ENCODE measurements at regions not wholly inside any gene's neighbourhood (a gene's known extent, or its start where the extent isn't known, plus 50 kb on each side); places are given as distances from the start of the nearest gene placed in this dataset.
"Not testable (repeated sequence)": the region's sequence is repeated elsewhere in the genome, so short reads cannot be mapped to it uniquely, and the experiment has no call there.

GRCh38 chr3:177411201-177411600, 213.9 kb upstream of the TBL1XR1 start:
- TF ChIP-seq CTCF (IDR thresholded peaks at IDR 0.05; ENCODE audit: extremely low read depth, insufficient read depth, missing control alignments) = no peak
- in situ Hi-C loops (cut with MboI; ENCODE audit: low pct_unique_long_range_greater_than_20kb, low sequenced_read_pairs, unreplicated experiment) = no loop called here
- no peak for DNase-seq (ENCODE audit: low spot score)

- in situ Hi-C loops (cut with MboI; ENCODE audit: low pct_unique_long_range_greater_than_20kb, low sequenced_read_pairs, unreplicated experiment) = not testable (repeated sequence)
Measured at GRCh38 chr3:177412677-177413170, 215.4 kb upstream of the TBL1XR1 start.

GRCh38 chr3:177414093-177414492, 216.8 kb upstream of the TBL1XR1 start:
- in situ Hi-C loops (cut with MboI; ENCODE audit: low pct_unique_long_range_greater_than_20kb, low sequenced_read_pairs, unreplicated experiment) = no loop called here
- TF ChIP-seq CTCF (IDR thresholded peaks at IDR 0.05; ENCODE audit: extremely low read depth, insufficient read depth, missing control alignments) = no peak
- no peak for DNase-seq (ENCODE audit: low spot score)

More at GRCh38 chr3:177412677-177413170, 215.4 kb upstream of the TBL1XR1 start:
- not testable (repeated sequence) for DNase-seq (ENCODE audit: low spot score)

GRCh38 chr3:177418787-177419186, 221.5 kb upstream of the TBL1XR1 start:
- no peak for TF ChIP-seq CTCF (IDR thresholded peaks at IDR 0.05; ENCODE audit: extremely low read depth, insufficient read depth, missing control alignments)
- no peak for DNase-seq (ENCODE audit: low spot score)
- in situ Hi-C loops (cut with MboI; ENCODE audit: low pct_unique_long_range_greater_than_20kb, low sequenced_read_pairs, unreplicated experiment) = no loop called here

- in situ Hi-C loops (cut with MboI; ENCODE audit: low pct_unique_long_range_greater_than_20kb, low sequenced_read_pairs, unreplicated experiment) = no loop called here
- TF ChIP-seq CTCF (IDR thresholded peaks at IDR 0.05; ENCODE audit: extremely low read depth, insufficient read depth, missing control alignments) = no peak
- DNase-seq (ENCODE audit: low spot score) = peak; percentile 48
Measured at GRCh38 chr3:177419904-177420601, 222.8 kb upstream of the TBL1XR1 start.

- DNase-seq (ENCODE audit: low spot score) = no peak
- in situ Hi-C loops (cut with MboI; ENCODE audit: low pct_unique_long_range_greater_than_20kb, low sequenced_read_pairs, unreplicated experiment) = no loop called here
- no peak for TF ChIP-seq CTCF (IDR thresholded peaks at IDR 0.05; ENCODE audit: extremely low read depth, insufficient read depth, missing control alignments)
Measured at GRCh38 chr3:177420651-177421480, 223.6 kb upstream of the TBL1XR1 start.

GRCh38 chr3:177421481-177421785, 224.2 kb upstream of the TBL1XR1 start:
- in situ Hi-C loops (cut with MboI; ENCODE audit: low pct_unique_long_range_greater_than_20kb, low sequenced_read_pairs, unreplicated experiment) = no loop called here
- DNase-seq (ENCODE audit: low spot score) = no peak
- TF ChIP-seq CTCF (IDR thresholded peaks at IDR 0.05; ENCODE audit: extremely low read depth, insufficient read depth, missing control alignments) = no peak
